Sciatic nerve (tissue), 2 donors: ENCODE measurements at regions not wholly inside any gene's neighbourhood (a gene's known extent, or its start where the extent isn't known, plus 50 kb on each side); places are given as distances from the start of the nearest gene placed in this dataset.
"Not testable (repeated sequence)": the region's sequence is repeated elsewhere in the genome, so short reads cannot be mapped to it uniquely, and the experiment has no call there.

Source experiments
- ATAC-seq: fragments of 200-7000 bp; cut with Tn5 transposase; one replicate; pipeline ENCODE4 v1.9.1; 2020; ENCODE audit warnings: mild to moderate bottlenecking, moderate library complexity
- DNase-seq: peaks from one replicate; pipeline ENCODE4 v3.0.0-alpha.2; 2020; ENCODE audit warnings: low spot score
- intact Hi-C: fragments of 100-400 bp; cut with DNase I; formaldehyde crosslinking; loops from one replicate; pipeline ENCODE4 v1.14.2; 2022
- donor health status: DM: no; HTN: no; CAD: no.
- donor health status: DM: no; HTN: no; CAD: no.

- ATAC-seq (no peak), DNase-seq (no peak)
- intact Hi-C loops, result loop anchor here (5.0 kb wide), 1 partner anchor 418 kb away; no protein-coding TSS in a partner anchor
Measured at GRCh38 chr13:63305641-63306133, 1890.0 kb upstream of the PCDH20 start.

- intact Hi-C loops, result no loop called here
- no peak for ATAC-seq
Measured at GRCh38 chr13:63304497-63304896, 1888.8 kb upstream of the PCDH20 start.

GRCh38 chr13:63299866-63300394, 1884.3 kb upstream of the PCDH20 start:
- intact Hi-C loops, result no loop called here
- ATAC-seq, result no peak
- no peak for DNase-seq

More at GRCh38 chr13:63304497-63304896, 1888.8 kb upstream of the PCDH20 start:
- DNase-seq, result no peak

- no peak for ATAC-seq
Measured at GRCh38 chr13:63297163-63297562, 1881.5 kb upstream of the PCDH20 start.

GRCh38 chr13:63291701-63292100, 1876.1 kb upstream of the PCDH20 start:
- intact Hi-C loops, result no loop called here
- no peak for ATAC-seq
- DNase-seq, result no peak

More at GRCh38 chr13:63297163-63297562, 1881.5 kb upstream of the PCDH20 start:
- intact Hi-C loops, result no loop called here
- no peak for DNase-seq

- DNase-seq, result no peak
- no peak for ATAC-seq
- intact Hi-C loops, result no loop called here
Measured at GRCh38 chr13:63288576-63288975, 1872.9 kb upstream of the PCDH20 start.

GRCh38 chr13:63287926-63288325, 1872.3 kb upstream of the PCDH20 start:
- no peak for DNase-seq
- intact Hi-C loops, result no loop called here
- no peak for ATAC-seq

- intact Hi-C loops, result no loop called here
- ATAC-seq (no peak), DNase-seq (no peak)
Measured at GRCh38 chr13:63285426-63285825, 1869.8 kb upstream of the PCDH20 start.

- intact Hi-C loops, result no loop called here
- no peak for ATAC-seq
- no peak for DNase-seq
Measured at GRCh38 chr13:63279136-63279535, 1863.5 kb upstream of the PCDH20 start.

GRCh38 chr13:63274772-63275171, 1859.1 kb upstream of the PCDH20 start:
- DNase-seq (no peak), ATAC-seq (no peak)
- intact Hi-C loops, result no loop called here

- ATAC-seq, result no peak
- no peak for DNase-seq
- intact Hi-C loops, result no loop called here
Measured at GRCh38 chr13:63249411-63250187, 1834.0 kb upstream of the PCDH20 start.

- DNase-seq, ATAC-seq, intact Hi-C loops: not testable (repeated sequence)
Measured at GRCh38 chr13:63236667-63237396, 1821.2 kb upstream of the PCDH20 start.

- DNase-seq, ATAC-seq, intact Hi-C loops: not testable (repeated sequence)
Measured at GRCh38 chr13:63218596-63218995, 1802.9 kb upstream of the PCDH20 start.

- ATAC-seq, result no peak
- intact Hi-C loops, result no loop called here
Measured at GRCh38 chr13:63209330-63210017, 1793.8 kb upstream of the PCDH20 start.

GRCh38 chr13:63208826-63209225, 1793.2 kb upstream of the PCDH20 start:
- DNase-seq (no peak), ATAC-seq (no peak)
- intact Hi-C loops, result no loop called here

More at GRCh38 chr13:63209330-63210017, 1793.8 kb upstream of the PCDH20 start:
- DNase-seq, result no peak

GRCh38 chr13:63206461-63206860, 1790.8 kb upstream of the PCDH20 start:
- ATAC-seq, result no peak
- intact Hi-C loops, result no loop called here
- DNase-seq, result no peak

- intact Hi-C loops, result no loop called here
- DNase-seq (no peak), ATAC-seq (no peak)
Measured at GRCh38 chr13:63201493-63201892, 1785.8 kb upstream of the PCDH20 start.

GRCh38 chr13:63199508-63199907, 1783.9 kb upstream of the PCDH20 start:
- ATAC-seq (no peak), DNase-seq (no peak)
- intact Hi-C loops, result no loop called here

GRCh38 chr13:63198071-63198470, 1782.4 kb upstream of the PCDH20 start:
- intact Hi-C loops, result no loop called here

More at GRCh38 chr13:63198071-63198470, 1782.4 kb upstream of the PCDH20 start:
- no peak for ATAC-seq
- no peak for DNase-seq
